KMS-11 (cell line): ENCODE measurements at regions not wholly inside any gene's neighbourhood (a gene's known extent, or its start where the extent isn't known, plus 50 kb on each side); places are given as distances from the start of the nearest gene placed in this dataset.

ENCODE experiments used
- H2AFZ ChIP-seq: fragments of 200-600 bp; sonication (generic); 2 replicates; pipeline ENCODE4 v1.6.1; 2016; ENCODE audit warnings: antibody characterized with exemption, mixed run types, low read depth
- H3K27ac ChIP-seq: fragments of 200-600 bp; sonication (generic); 2 replicates; pipeline ENCODE4 v1.6.1; 2016; ENCODE audit warnings: mild to moderate bottlenecking, mixed run types
- H3K27me3 ChIP-seq: fragments of 200-600 bp; sonication (generic); 2 replicates; pipeline ENCODE4 v1.6.1; 2017; ENCODE audit warnings: mild to moderate bottlenecking, low read depth, mixed run types, moderate library complexity; ENCODE audit not compliant: insufficient read depth
- H3K36me3 ChIP-seq: fragments of 200-600 bp; sonication (generic); 2 replicates; pipeline ENCODE4 v1.6.1; 2017; ENCODE audit warnings: mild to moderate bottlenecking, mixed run types; ENCODE audit not compliant: insufficient read depth
- H3K4me1 ChIP-seq: fragments of 200-600 bp; sonication (generic); 2 replicates; pipeline ENCODE4 v1.6.1; 2016; ENCODE audit warnings: mild to moderate bottlenecking, low read depth, mixed run types; ENCODE audit not compliant: poor library complexity, severe bottlenecking
- H3K4me2 ChIP-seq: fragments of 200-600 bp; sonication (generic); 2 replicates; pipeline ENCODE4 v1.7.0; 2016; ENCODE audit warnings: mild to moderate bottlenecking, mixed run types
- H3K4me3 ChIP-seq: fragments of 200-600 bp; sonication (generic); IDR thresholded peaks from 2 replicates; pipeline ENCODE4 v1.6.1; 2017; ENCODE audit warnings: low read depth, low read length, mixed read lengths; ENCODE audit not compliant: insufficient read depth
- H3K79me2 ChIP-seq: fragments of 200-600 bp; sonication (generic); 2 replicates; pipeline ENCODE4 v1.6.1; 2016; ENCODE audit warnings: low read depth, mixed run types; ENCODE audit not compliant: insufficient read depth
- H3K9ac ChIP-seq: fragments of 200-600 bp; sonication (generic); 2 replicates; pipeline ENCODE4 v1.6.1; 2016; ENCODE audit warnings: mild to moderate bottlenecking, mixed run types
- H4K20me1 ChIP-seq: fragments of 200-600 bp; sonication (generic); 2 replicates; pipeline ENCODE4 v1.6.1; 2016; ENCODE audit warnings: mild to moderate bottlenecking, mixed run types; ENCODE audit not compliant: insufficient read depth
- TF ChIP-seq, protein P1 (sequence below): fragments of 200-600 bp; sonication (generic); conservative IDR thresholded peaks from 2 replicates; pipeline ENCODE4 v1.6.1; 2017; ENCODE audit warnings: low read depth, mild to moderate bottlenecking, antibody characterized with exemption, low read length, moderate library complexity, mixed read lengths

DNA sequence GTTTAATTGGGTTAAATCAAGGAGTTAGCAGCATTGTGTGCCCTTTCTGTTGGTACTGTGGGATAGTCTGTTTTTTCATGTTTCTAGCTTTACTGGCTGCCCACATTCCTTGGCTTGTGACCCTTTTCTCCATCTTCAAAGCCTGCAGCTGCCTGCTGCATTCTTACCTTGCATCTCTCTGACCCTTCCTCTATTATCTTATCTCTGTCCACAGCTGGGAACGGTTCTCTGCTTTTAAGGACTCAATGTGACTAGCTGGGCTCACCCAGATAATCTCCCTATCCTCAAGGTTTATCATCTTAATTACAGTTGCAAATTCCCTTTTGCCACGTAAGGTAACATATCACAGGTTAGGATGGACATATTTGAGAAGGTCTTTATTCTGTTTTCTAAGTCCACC lies 199.7 kb downstream of the KCNS3 start:
- Histone ChIP-seq H3K79me2 (no peaks in the 10 kb centered on the region), H2AFZ (no peak overlapping the region), H4K20me1 (no peaks in the 10 kb centered on the region), H3K4me3 (no peak overlapping the region), H3K36me3 (no peaks in the 10 kb centered on the region), H3K27ac (no peak overlapping the region), H3K9ac (no peak overlapping the region), H3K27me3 (no peaks in the 10 kb centered on the region), H3K4me1 (peaks cover 12% of the 10 kb centered on the region), H3K4me2 (no peak overlapping the region)
- TF ChIP-seq, protein P1, sequence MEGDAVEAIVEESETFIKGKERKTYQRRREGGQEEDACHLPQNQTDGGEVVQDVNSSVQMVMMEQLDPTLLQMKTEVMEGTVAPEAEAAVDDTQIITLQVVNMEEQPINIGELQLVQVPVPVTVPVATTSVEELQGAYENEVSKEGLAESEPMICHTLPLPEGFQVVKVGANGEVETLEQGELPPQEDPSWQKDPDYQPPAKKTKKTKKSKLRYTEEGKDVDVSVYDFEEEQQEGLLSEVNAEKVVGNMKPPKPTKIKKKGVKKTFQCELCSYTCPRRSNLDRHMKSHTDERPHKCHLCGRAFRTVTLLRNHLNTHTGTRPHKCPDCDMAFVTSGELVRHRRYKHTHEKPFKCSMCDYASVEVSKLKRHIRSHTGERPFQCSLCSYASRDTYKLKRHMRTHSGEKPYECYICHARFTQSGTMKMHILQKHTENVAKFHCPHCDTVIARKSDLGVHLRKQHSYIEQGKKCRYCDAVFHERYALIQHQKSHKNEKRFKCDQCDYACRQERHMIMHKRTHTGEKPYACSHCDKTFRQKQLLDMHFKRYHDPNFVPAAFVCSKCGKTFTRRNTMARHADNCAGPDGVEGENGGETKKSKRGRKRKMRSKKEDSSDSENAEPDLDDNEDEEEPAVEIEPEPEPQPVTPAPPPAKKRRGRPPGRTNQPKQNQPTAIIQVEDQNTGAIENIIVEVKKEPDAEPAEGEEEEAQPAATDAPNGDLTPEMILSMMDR, result no peak

DNA sequence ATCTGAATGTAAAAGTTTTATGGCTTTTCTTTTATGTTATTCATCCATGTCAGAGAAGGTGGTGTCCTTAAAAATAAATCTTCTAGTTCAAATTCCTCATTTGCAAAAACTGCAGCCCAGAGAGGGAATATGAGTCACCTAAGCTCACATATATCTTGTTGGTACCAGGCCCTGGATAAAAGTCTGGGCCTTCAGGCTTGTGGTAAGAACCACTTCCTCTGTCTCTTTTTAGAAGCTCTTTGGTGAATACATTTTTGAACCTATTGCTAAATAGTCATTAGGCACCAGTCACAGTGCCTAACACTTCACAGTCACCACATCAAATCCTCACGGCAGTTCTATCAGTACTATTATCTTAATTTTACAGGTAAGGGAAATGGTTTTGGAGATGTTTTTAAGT lies 199.2 kb downstream of the KCNS3 start:
- Histone ChIP-seq H2AFZ (no peak overlapping the region), H3K27ac (no peak overlapping the region), H4K20me1 (no peaks in the 10 kb centered on the region), H3K36me3 (no peaks in the 10 kb centered on the region), H3K4me1 (peaks cover 12% of the 10 kb centered on the region), H3K4me3 (no peak overlapping the region), H3K9ac (no peak overlapping the region), H3K79me2 (no peaks in the 10 kb centered on the region), H3K4me2 (no peak overlapping the region), H3K27me3 (no peaks in the 10 kb centered on the region)
- TF ChIP-seq, protein P1, result no peak

DNA sequence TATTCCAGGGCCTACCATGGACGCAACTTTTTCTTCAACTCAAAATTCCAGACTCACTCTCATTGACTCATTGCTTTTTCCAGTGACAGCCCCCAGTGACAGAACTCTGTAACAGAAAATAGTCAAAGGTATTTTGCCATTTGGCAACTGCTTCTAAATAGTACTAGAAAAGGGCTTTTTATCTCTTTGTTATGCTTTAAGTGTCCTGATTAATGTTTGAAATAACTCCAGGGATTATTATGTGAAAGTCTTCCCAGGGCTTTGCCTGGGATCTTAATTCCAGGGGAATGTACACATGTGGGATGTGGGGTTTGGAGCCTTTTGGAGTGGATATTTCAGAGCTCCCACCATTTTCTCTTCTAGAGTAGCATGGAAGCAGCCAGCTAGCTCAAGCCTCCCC lies 198.8 kb downstream of the KCNS3 start:
- Histone ChIP-seq H2AFZ (no peak overlapping the region), H3K4me2 (no peak overlapping the region), H3K9ac (no peak overlapping the region), H3K79me2 (no peaks in the 10 kb centered on the region), H4K20me1 (no peaks in the 10 kb centered on the region), H3K36me3 (no peaks in the 10 kb centered on the region), H3K27me3 (no peaks in the 10 kb centered on the region), H3K4me3 (no peak overlapping the region), H3K27ac (no peak overlapping the region), H3K4me1 (peaks cover 12% of the 10 kb centered on the region)
- TF ChIP-seq, protein P1, result no peak

DNA sequence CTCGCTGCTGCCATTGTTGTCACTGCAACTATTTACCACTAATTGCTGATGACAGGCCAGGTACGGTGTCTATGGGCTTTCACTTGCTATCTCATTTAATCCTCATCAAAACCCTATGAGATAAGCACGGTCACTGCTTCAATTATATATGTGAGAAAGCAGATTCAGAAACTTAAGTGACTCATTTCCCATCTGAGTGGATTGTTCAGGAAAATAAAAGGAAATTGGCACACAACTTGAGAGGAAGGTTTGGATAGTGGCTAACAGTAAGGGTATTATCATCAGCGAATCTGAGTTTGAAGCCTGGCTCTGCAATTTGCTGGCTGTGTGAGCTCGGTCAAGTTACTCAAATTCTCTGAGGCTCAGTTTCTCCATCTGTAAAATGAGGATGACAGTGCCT lies 196.0 kb downstream of the KCNS3 start:
- Histone ChIP-seq H3K4me2 (no peak overlapping the region), H2AFZ (no peak overlapping the region), H3K36me3 (no peaks in the 10 kb centered on the region), H3K4me3 (no peak overlapping the region), H4K20me1 (no peaks in the 10 kb centered on the region), H3K4me1 (peaks cover 12% of the 10 kb centered on the region), H3K27ac (no peak overlapping the region), H3K9ac (no peak overlapping the region), H3K27me3 (no peaks in the 10 kb centered on the region), H3K79me2 (no peaks in the 10 kb centered on the region)
- TF ChIP-seq, protein P1, result no peak
